GM23338 (cell line): ENCODE measurements at regions not wholly inside any gene's neighbourhood (a gene's known extent, or its start where the extent isn't known, plus 50 kb on each side); places are given as distances from the start of the nearest gene placed in this dataset.

Source experiments
- ATAC-seq: fragments of 200-7000 bp; cut with Tn5 transposase; 3 replicates; pipeline ENCODE4 v1.9.1; 2020
- DNase-seq: peaks from one replicate; pipeline ENCODE4 v3.0.0-alpha.2; 2015; ENCODE audit warnings: low spot score
- H2AFZ ChIP-seq: fragments of 200-600 bp; sonication (generic); 2 replicates; pipeline ENCODE4 v1.8.0; 2016; ENCODE audit warnings: antibody characterized with exemption, mild to moderate bottlenecking, moderate library complexity
- H3F3A ChIP-seq: fragments of 200-600 bp; sonication (generic); replicated peaks from 2 replicates; pipeline ENCODE4 v1.8.0; 2017; ENCODE audit warnings: antibody characterized with exemption, mixed run types, low read depth
- H3K27ac ChIP-seq: fragments of 200-600 bp; sonication (generic); 2 replicates; pipeline ENCODE4 v1.6.1; 2016; ENCODE audit warnings: low read depth
- H3K27me3 ChIP-seq: fragments of 200-600 bp; sonication (generic); 2 replicates; pipeline ENCODE4 v1.8.0; 2016; ENCODE audit warnings: mild to moderate bottlenecking, mixed run types, moderate library complexity; ENCODE audit not compliant: insufficient read depth
- H3K36me3 ChIP-seq: fragments of 200-600 bp; sonication (generic); 2 replicates; pipeline ENCODE4 v1.8.0; 2016; ENCODE audit warnings: mild to moderate bottlenecking; ENCODE audit not compliant: insufficient read depth
- H3K4me1 ChIP-seq: fragments of 200-600 bp; sonication (generic); 2 replicates; pipeline ENCODE4 v1.8.0; 2016; ENCODE audit warnings: mild to moderate bottlenecking, moderate library complexity; ENCODE audit not compliant: insufficient read depth
- H3K4me2 ChIP-seq: fragments of 200-600 bp; sonication (generic); 2 replicates; pipeline ENCODE4 v1.7.1; 2017; ENCODE audit warnings: mixed run types
- H3K4me3 ChIP-seq: fragments of 200-600 bp; sonication (generic); 2 replicates; pipeline ENCODE4 v1.6.1; 2016; ENCODE audit warnings: mixed run types
- H3K79me2 ChIP-seq: fragments of 200-600 bp; sonication (generic); replicated peaks from 2 replicates; pipeline ENCODE4 v1.8.0; 2017; ENCODE audit warnings: mild to moderate bottlenecking; ENCODE audit not compliant: insufficient read depth
- H3K9me2 ChIP-seq: fragments of 200-600 bp; sonication (generic); 2 replicates; pipeline ENCODE4 v1.8.0; 2017; ENCODE audit not compliant: insufficient read depth
- H4K20me1 ChIP-seq: fragments of 200-600 bp; sonication (generic); replicated peaks from 2 replicates; pipeline ENCODE4 v1.8.0; 2017; ENCODE audit warnings: mild to moderate bottlenecking; ENCODE audit not compliant: insufficient read depth
- H3K27ac Mint-ChIP-seq: 2 replicates; pipeline ENCODE4 v1.8.0; 2020; ENCODE audit warnings: inconsistent platforms, mild to moderate bottlenecking, moderate library complexity, mixed read lengths
- H3K27me3 Mint-ChIP-seq: 3 replicates; pipeline ENCODE4 v1.8.0; 2022; ENCODE audit warnings: low read depth, mild to moderate bottlenecking, moderate library complexity, mixed read lengths, inconsistent platforms; ENCODE audit not compliant: insufficient read depth, poor library complexity
- H3K36me3 Mint-ChIP-seq: 3 replicates; pipeline ENCODE4 v1.8.0; 2021; ENCODE audit warnings: low read depth, mild to moderate bottlenecking, inconsistent platforms, moderate library complexity, mixed read lengths
- H3K4me1 Mint-ChIP-seq: 3 replicates; pipeline ENCODE4 v1.8.0; 2020; ENCODE audit warnings: mild to moderate bottlenecking, inconsistent platforms, mixed read lengths
- H3K4me3 Mint-ChIP-seq: 3 replicates; pipeline ENCODE4 v1.8.0; 2021; ENCODE audit warnings: moderate library complexity, mild to moderate bottlenecking, inconsistent platforms, mixed read lengths
- H3K9me3 Mint-ChIP-seq: 3 replicates; pipeline ENCODE4 v1.8.0; 2020; ENCODE audit warnings: moderate library complexity, mild to moderate bottlenecking, inconsistent platforms, mixed read lengths
- CREB1 ChIP-seq: fragments of 250-450 bp; sonication (Bioruptor Pico); IDR thresholded peaks from 2 replicates; pipeline ENCODE4 v1.5.0; 2020; ENCODE audit warnings: low read depth, mild to moderate bottlenecking, moderate library complexity
- EZH2 ChIP-seq: fragments of 200-600 bp; sonication (generic); IDR thresholded peaks from one replicate; pipeline ENCODE4 v1.8.0; 2017; ENCODE audit warnings: antibody characterized with exemption, mild to moderate bottlenecking, low read depth; ENCODE audit not compliant: unreplicated experiment
- EZH2phosphoT487 ChIP-seq: fragments of 200-600 bp; sonication (generic); IDR thresholded peaks from one replicate; pipeline ENCODE4 v1.8.1; 2018; ENCODE audit warnings: antibody characterized with exemption; ENCODE audit not compliant: unreplicated experiment
- JUNB ChIP-seq: IDR thresholded peaks from one replicate; pipeline ENCODE4 v1.6.1; 2016; ENCODE audit warnings: antibody characterized with exemption; ENCODE audit not compliant: unreplicated experiment
- NANOG ChIP-seq: IDR thresholded peaks from 2 replicates; pipeline ENCODE4 v1.6.1; 2016; ENCODE audit warnings: antibody characterized with exemption, borderline replicate concordance
- POLR2AphosphoS5 ChIP-seq: IDR thresholded peaks from 2 replicates; pipeline ENCODE4 v1.6.1; 2016; ENCODE audit warnings: antibody characterized with exemption, low read depth
- STAT1 ChIP-seq: IDR thresholded peaks from one replicate; pipeline ENCODE4 v1.6.1; 2016; ENCODE audit warnings: antibody characterized with exemption; ENCODE audit not compliant: unreplicated experiment
- ZNF114 ChIP-seq: fragments of 250-450 bp; sonication (Bioruptor Pico); IDR thresholded peaks from 2 replicates; pipeline ENCODE4 v1.5.0; 2020; ENCODE audit warnings: mild to moderate bottlenecking, moderate library complexity
- ZNF331 ChIP-seq: fragments of 250-450 bp; sonication (Bioruptor Pico); IDR thresholded peaks from 2 replicates; pipeline ENCODE4 v1.5.0; 2020; ENCODE audit warnings: low read depth, mild to moderate bottlenecking, moderate library complexity
- TF ChIP-seq, protein P1 (sequence below): fragments of 250-450 bp; sonication (Bioruptor Pico); IDR thresholded peaks from 2 replicates; pipeline ENCODE4 v1.5.0; 2020; ENCODE audit warnings: mild to moderate bottlenecking, moderate library complexity
- TF ChIP-seq, protein P2 (sequence below): IDR thresholded peaks from one replicate; pipeline ENCODE4 v1.6.1; 2018; ENCODE audit warnings: antibody characterized with exemption; ENCODE audit not compliant: unreplicated experiment
- TF ChIP-seq, protein P3 (sequence below), 2 experiments: fragments of 200-600 bp in 1 of 2; sonication (generic) in 1 of 2; conservative IDR thresholded peaks; 2 replicates each; pipeline versions ENCODE4 v1.5.1 to v1.6.1; 2016 to 2017; ENCODE audit warnings: antibody characterized with exemption in 2 of 2, low read depth in 2 of 2, mild to moderate bottlenecking in 2 of 2, moderate library complexity in 1 of 2
- TF ChIP-seq, protein P4 (sequence below): IDR thresholded peaks from 2 replicates; pipeline ENCODE4 v1.6.1; 2016; ENCODE audit warnings: antibody characterized with exemption

DNA sequence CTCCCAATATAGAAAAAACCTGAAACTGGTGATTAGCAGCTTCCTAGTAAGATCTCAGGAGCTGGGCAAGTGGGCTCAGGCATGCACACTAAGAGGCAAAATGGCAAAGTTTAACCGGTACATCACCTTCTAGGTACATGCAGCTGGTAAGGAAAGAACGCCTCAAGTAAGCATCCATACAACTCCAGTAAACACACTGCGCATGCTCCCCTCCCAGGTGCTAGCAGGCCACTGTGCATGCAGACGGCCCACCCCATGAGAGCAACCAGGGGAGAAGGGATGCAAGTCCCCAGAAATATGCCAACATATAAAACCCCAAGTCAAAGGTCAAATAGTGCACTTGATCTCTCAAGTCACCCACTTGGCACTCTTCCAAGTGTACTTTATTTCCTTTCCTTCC lies 228.6 kb upstream of the KIF2A start:
- Histone ChIP-seq H3K79me2 (no peaks in the 10 kb centered on the region), H3K4me2 (no peak overlapping the region), H3F3A (no peaks in the 10 kb centered on the region), H2AFZ (no peak overlapping the region), H3K27ac (no peak overlapping the region), H3K27me3 (no peaks in the 10 kb centered on the region), H3K9me2 (peaks cover 5% of the 10 kb centered on the region), H4K20me1 (no peaks in the 10 kb centered on the region), H3K4me1 (peaks cover 49% of the 10 kb centered on the region), H3K36me3 (no peaks in the 10 kb centered on the region), H3K4me3 (no peak overlapping the region)
- no peak for ATAC-seq
- no peak for DNase-seq
- Mint-ChIP-seq H3K4me1 (peaks cover 61% of the 10 kb centered on the region), H3K4me3 (no peak overlapping the region), H3K9me3 (no peaks in the 10 kb centered on the region), H3K36me3 (no peaks in the 10 kb centered on the region), H3K27ac (no peak overlapping the region; the same call in 1 of the 2 replicates), H3K27me3 (peaks cover 12% of the 10 kb centered on the region)
- TF ChIP-seq EZH2phosphoT487, result no peak
- no peak for TF ChIP-seq NANOG
- TF ChIP-seq, protein P1, sequence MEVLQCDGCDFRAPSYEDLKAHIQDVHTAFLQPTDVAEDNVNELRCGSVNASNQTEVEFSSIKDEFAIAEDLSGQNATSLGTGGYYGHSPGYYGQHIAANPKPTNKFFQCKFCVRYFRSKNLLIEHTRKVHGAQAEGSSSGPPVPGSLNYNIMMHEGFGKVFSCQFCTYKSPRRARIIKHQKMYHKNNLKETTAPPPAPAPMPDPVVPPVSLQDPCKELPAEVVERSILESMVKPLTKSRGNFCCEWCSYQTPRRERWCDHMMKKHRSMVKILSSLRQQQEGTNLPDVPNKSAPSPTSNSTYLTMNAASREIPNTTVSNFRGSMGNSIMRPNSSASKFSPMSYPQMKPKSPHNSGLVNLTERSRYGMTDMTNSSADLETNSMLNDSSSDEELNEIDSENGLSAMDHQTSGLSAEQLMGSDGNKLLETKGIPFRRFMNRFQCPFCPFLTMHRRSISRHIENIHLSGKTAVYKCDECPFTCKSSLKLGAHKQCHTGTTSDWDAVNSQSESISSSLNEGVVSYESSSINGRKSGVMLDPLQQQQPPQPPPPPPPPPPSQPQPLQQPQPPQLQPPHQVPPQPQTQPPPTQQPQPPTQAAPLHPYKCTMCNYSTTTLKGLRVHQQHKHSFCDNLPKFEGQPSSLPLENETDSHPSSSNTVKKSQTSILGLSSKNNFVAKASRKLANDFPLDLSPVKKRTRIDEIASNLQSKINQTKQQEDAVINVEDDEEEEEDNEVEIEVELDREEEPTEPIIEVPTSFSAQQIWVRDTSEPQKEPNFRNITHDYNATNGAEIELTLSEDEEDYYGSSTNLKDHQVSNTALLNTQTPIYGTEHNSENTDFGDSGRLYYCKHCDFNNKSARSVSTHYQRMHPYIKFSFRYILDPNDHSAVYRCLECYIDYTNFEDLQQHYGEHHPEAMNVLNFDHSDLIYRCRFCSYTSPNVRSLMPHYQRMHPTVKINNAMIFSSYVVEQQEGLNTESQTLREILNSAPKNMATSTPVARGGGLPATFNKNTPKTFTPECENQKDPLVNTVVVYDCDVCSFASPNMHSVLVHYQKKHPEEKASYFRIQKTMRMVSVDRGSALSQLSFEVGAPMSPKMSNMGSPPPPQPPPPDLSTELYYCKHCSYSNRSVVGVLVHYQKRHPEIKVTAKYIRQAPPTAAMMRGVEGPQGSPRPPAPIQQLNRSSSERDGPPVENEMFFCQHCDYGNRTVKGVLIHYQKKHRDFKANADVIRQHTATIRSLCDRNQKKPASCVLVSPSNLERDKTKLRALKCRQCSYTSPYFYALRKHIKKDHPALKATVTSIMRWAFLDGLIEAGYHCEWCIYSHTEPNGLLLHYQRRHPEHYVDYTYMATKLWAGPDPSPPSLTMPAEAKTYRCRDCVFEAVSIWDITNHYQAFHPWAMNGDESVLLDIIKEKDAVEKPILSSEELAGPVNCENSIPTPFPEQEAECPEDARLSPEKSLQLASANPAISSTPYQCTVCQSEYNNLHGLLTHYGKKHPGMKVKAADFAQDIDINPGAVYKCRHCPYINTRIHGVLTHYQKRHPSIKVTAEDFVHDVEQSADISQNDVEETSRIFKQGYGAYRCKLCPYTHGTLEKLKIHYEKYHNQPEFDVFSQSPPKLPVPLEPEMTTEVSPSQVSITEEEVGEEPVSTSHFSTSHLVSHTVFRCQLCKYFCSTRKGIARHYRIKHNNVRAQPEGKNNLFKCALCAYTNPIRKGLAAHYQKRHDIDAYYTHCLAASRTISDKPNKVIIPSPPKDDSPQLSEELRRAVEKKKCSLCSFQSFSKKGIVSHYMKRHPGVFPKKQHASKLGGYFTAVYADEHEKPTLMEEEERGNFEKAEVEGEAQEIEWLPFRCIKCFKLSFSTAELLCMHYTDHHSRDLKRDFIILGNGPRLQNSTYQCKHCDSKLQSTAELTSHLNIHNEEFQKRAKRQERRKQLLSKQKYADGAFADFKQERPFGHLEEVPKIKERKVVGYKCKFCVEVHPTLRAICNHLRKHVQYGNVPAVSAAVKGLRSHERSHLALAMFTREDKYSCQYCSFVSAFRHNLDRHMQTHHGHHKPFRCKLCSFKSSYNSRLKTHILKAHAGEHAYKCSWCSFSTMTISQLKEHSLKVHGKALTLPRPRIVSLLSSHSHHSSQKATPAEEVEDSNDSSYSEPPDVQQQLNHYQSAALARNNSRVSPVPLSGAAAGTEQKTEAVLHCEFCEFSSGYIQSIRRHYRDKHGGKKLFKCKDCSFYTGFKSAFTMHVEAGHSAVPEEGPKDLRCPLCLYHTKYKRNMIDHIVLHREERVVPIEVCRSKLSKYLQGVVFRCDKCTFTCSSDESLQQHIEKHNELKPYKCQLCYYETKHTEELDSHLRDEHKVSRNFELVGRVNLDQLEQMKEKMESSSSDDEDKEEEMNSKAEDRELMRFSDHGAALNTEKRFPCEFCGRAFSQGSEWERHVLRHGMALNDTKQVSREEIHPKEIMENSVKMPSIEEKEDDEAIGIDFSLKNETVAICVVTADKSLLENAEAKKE (CRISPR knock-in tag), result no peak
- TF ChIP-seq, protein P2, sequence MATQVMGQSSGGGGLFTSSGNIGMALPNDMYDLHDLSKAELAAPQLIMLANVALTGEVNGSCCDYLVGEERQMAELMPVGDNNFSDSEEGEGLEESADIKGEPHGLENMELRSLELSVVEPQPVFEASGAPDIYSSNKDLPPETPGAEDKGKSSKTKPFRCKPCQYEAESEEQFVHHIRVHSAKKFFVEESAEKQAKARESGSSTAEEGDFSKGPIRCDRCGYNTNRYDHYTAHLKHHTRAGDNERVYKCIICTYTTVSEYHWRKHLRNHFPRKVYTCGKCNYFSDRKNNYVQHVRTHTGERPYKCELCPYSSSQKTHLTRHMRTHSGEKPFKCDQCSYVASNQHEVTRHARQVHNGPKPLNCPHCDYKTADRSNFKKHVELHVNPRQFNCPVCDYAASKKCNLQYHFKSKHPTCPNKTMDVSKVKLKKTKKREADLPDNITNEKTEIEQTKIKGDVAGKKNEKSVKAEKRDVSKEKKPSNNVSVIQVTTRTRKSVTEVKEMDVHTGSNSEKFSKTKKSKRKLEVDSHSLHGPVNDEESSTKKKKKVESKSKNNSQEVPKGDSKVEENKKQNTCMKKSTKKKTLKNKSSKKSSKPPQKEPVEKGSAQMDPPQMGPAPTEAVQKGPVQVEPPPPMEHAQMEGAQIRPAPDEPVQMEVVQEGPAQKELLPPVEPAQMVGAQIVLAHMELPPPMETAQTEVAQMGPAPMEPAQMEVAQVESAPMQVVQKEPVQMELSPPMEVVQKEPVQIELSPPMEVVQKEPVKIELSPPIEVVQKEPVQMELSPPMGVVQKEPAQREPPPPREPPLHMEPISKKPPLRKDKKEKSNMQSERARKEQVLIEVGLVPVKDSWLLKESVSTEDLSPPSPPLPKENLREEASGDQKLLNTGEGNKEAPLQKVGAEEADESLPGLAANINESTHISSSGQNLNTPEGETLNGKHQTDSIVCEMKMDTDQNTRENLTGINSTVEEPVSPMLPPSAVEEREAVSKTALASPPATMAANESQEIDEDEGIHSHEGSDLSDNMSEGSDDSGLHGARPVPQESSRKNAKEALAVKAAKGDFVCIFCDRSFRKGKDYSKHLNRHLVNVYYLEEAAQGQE, result no peak
- no peak for TF ChIP-seq ZNF331 (CRISPR knock-in tag)
- TF ChIP-seq, protein P3, sequence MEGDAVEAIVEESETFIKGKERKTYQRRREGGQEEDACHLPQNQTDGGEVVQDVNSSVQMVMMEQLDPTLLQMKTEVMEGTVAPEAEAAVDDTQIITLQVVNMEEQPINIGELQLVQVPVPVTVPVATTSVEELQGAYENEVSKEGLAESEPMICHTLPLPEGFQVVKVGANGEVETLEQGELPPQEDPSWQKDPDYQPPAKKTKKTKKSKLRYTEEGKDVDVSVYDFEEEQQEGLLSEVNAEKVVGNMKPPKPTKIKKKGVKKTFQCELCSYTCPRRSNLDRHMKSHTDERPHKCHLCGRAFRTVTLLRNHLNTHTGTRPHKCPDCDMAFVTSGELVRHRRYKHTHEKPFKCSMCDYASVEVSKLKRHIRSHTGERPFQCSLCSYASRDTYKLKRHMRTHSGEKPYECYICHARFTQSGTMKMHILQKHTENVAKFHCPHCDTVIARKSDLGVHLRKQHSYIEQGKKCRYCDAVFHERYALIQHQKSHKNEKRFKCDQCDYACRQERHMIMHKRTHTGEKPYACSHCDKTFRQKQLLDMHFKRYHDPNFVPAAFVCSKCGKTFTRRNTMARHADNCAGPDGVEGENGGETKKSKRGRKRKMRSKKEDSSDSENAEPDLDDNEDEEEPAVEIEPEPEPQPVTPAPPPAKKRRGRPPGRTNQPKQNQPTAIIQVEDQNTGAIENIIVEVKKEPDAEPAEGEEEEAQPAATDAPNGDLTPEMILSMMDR (conservative IDR thresholded peaks at IDR 0.05; ENCODE audit: low read depth in 2 of 2), result no peak
- TF ChIP-seq CREB1, result no peak
- TF ChIP-seq, protein P4, sequence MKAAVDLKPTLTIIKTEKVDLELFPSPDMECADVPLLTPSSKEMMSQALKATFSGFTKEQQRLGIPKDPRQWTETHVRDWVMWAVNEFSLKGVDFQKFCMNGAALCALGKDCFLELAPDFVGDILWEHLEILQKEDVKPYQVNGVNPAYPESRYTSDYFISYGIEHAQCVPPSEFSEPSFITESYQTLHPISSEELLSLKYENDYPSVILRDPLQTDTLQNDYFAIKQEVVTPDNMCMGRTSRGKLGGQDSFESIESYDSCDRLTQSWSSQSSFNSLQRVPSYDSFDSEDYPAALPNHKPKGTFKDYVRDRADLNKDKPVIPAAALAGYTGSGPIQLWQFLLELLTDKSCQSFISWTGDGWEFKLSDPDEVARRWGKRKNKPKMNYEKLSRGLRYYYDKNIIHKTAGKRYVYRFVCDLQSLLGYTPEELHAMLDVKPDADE, result no peak
- no peak for TF ChIP-seq JUNB
- no peak for TF ChIP-seq ZNF114 (CRISPR knock-in tag)
- TF ChIP-seq EZH2, result no peak
- no peak for TF ChIP-seq STAT1
- TF ChIP-seq POLR2AphosphoS5, result no peak
